VCaP (cell line): ENCODE measurements at regions not wholly inside any gene's neighbourhood (a gene's known extent, or its start where the extent isn't known, plus 50 kb on each side); places are given as distances from the start of the nearest gene placed in this dataset.

Experiments used
- H3K27ac ChIP-seq: fragments of 450-650 bp; 2 replicates; pipeline ENCODE4 v1.5.1; 2017
- TF ChIP-seq, protein P1 (sequence below): fragments of 450-650 bp; conservative IDR thresholded peaks from 2 replicates; pipeline ENCODE4 v1.5.1; 2017; ENCODE audit warnings: mild to moderate bottlenecking, moderate library complexity

DNA sequence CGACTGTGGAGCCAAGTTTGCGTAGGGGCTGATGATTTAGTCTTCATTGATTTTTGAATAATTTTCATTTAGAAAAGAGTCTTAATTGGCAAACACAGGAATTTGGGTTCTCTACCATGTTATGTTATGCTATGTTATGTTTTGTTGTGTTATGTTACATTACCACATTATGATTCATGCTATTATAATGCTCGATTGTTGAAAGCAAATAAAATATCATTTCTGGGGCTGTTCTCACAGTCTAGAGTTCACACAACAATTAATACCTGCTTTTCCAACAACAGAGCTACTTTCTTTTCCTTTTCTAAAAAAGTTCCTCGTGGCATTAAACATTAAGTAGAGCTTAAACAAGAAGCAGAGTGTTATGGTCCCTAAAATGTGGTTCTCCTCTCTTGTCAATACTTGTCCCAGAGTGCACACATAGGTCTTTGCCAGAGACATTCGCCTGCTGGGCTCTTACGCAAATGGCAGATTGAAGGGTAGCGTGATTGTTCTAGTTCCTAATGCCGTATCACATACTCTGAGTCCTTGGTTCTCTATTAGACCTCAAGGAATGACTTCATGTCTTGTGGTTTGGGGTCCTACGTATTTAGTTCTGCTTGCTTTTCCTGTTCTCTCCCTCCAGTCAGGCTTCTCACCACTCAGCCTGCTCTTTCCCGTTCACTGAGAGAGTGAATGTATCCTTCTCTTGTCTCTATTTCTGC lies 370.3 kb downstream of the CD109 start:
- TF ChIP-seq, protein P1, sequence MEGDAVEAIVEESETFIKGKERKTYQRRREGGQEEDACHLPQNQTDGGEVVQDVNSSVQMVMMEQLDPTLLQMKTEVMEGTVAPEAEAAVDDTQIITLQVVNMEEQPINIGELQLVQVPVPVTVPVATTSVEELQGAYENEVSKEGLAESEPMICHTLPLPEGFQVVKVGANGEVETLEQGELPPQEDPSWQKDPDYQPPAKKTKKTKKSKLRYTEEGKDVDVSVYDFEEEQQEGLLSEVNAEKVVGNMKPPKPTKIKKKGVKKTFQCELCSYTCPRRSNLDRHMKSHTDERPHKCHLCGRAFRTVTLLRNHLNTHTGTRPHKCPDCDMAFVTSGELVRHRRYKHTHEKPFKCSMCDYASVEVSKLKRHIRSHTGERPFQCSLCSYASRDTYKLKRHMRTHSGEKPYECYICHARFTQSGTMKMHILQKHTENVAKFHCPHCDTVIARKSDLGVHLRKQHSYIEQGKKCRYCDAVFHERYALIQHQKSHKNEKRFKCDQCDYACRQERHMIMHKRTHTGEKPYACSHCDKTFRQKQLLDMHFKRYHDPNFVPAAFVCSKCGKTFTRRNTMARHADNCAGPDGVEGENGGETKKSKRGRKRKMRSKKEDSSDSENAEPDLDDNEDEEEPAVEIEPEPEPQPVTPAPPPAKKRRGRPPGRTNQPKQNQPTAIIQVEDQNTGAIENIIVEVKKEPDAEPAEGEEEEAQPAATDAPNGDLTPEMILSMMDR, result no peak
- H3K27ac ChIP-seq, result no peak overlapping the region

DNA sequence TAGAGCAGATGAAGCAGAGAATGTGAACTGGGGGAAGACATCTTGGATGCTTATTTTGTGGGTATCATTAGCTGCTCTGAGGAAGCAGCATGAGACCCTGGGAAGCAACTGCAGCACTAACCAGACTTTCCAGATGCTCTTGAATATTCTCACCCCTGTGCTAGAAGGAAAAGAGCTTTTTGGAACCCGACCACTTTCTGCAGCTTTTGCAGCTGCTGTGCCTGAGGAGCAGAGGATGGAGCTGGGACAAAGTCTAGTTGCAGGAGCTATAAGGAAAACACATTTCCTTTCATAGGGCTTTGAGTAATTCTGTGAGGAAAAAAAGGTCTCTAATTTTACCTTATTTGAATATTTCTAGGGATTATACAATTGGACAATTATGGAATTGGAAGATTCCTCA lies 369.7 kb downstream of the CD109 start:
- H3K27ac ChIP-seq, result no peak overlapping the region
- TF ChIP-seq, protein P1, result no peak

DNA sequence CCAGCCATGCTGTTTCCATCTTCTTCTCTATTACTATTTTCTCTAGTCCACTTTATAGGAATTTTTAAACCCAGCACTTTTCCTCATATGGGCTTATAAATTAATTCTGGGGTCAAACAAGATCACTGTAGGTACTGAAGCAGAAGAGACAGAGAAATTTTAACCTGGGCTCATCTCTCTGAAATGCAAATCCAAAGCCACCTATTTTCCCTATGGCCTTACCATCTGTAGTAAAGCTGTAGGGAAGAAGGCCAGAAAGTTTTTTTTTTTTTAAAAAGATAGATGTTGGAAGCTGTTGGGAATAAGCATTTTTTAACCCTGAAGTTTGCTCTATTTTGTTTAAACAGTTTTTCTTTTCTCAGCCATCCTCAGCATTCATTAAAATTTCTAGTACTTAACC lies 367.4 kb downstream of the CD109 start:
- H3K27ac ChIP-seq, result no peak overlapping the region
- TF ChIP-seq, protein P1, result no peak

DNA sequence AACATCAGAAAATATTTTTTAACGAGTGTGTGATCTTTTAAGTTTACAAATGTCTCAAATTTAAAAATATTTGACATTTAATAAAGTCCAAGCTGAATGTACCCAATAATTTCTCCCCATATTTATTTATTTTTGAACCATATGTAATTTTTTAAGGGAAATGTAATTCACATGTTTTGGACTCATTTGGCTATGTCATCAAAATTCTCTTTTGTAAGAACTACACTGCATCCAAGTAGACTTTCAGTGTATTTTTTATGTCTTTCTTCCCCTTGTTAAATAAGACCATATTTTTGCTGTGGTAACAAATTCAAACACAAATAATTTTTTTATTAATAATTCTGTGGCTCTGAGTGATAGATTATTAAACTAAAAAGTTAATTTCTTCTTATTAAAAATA lies 365.2 kb downstream of the CD109 start:
- TF ChIP-seq, protein P1, result no peak

DNA sequence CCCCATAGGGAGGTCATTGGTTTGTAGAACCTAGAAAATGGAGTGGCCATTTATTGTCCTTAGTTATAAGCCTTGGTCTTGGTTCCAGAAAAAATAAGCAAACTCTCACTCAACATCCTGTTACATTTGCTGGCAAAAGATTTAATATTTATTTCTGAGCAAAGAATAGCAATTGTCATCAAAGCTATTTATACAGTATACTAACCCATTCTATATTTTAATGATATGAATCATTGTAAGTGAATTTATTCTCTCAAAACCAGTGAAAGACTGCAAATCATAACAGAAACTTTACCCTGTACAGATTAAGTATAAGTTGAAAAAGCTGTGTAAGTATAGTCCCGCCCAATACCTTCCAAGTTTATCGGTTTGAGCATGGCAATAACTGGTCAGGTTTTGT lies 364.4 kb downstream of the CD109 start:
- TF ChIP-seq, protein P1, result no peak
- H3K27ac ChIP-seq, result no peak overlapping the region

More for the DNA sequence above, 365.2 kb downstream of the CD109 start:
- H3K27ac ChIP-seq, result no peak overlapping the region

DNA sequence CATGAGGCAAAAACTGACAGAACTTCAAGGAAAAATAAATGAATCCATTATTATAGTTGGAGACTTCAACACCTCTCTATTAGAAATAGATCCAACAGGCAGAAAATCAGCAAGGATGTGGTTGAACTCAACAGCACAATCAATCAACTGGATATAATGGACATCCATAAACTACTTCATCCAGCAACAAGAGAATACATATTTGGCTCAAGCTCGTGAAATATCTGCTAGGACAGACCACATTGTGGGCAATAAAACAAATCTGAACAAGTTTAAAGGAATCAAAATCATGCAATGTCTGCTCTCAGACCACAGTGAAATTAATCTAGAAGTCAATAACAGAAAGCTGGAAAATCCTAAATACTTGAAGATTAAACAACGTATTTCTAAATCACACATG lies 362.6 kb downstream of the CD109 start:
- TF ChIP-seq, protein P1, result no peak
- H3K27ac ChIP-seq, result no peak overlapping the region

DNA sequence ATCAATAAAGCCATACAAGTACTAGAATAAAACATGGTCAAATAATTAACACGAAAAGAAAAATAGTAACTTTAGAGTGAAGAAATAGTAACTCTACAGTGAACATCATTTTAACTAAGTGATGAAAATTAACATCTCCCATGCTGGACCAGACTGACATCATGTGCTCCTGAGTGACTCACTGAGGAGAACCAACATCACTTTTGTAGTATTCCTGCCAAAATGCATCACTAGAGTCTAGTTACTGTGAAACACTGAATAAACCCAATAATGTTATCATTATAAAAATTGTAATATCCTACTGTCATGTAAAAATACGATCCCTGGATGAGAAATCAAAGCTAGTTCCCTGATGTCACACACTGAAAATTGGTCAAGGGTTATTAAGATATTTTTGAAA lies 361.3 kb downstream of the CD109 start:
- TF ChIP-seq, protein P1, result no peak
- H3K27ac ChIP-seq, result no peak overlapping the region
